Activated CD4-positive, alpha-beta T cell treated with anti-CD3 and anti-CD28 coated beads, Interleukin-2, amount 10 ng/mL, durations not matched to agents 7 days and 5 days (primary cell): ENCODE measurements at regions not wholly inside any gene's neighbourhood (a gene's known extent, or its start where the extent isn't known, plus 50 kb on each side); places are given as distances from the start of the nearest gene placed in this dataset.

Experiments
- CTCF ChIA-PET: fragments of 350-600 bp; sonication (Branson Sonifier 250); formaldehyde crosslinking; loops from one replicate; lab custom pipeline; 2021; ENCODE audit warnings: antibody characterized with exemption; lab: Charles Lee
- POLR2A ChIA-PET: fragments of 350-600 bp; sonication (Branson Sonifier 250); formaldehyde crosslinking; loops from one replicate; lab custom pipeline; 2021; ENCODE audit warnings: antibody characterized with exemption; lab: Charles Lee
- DNase-seq: peaks from one replicate; pipeline ENCODE4 v3.0.0-alpha.2; 2020
- H3K27ac Mint-ChIP-seq: one replicate; pipeline ENCODE4 v1.8.0; 2021; ENCODE audit warnings: mild to moderate bottlenecking, moderate library complexity, mixed read lengths
- H3K27me3 Mint-ChIP-seq: one replicate; pipeline ENCODE4 v1.8.0; 2021; ENCODE audit warnings: mixed read lengths
- H3K36me3 Mint-ChIP-seq: one replicate; pipeline ENCODE4 v1.8.0; 2021; ENCODE audit warnings: low read depth, mixed read lengths
- H3K4me1 Mint-ChIP-seq: one replicate; pipeline ENCODE4 v1.8.0; 2021; ENCODE audit warnings: mixed read lengths
- H3K4me3 Mint-ChIP-seq: one replicate; pipeline ENCODE4 v1.8.0; 2021; ENCODE audit warnings: mild to moderate bottlenecking, moderate library complexity, mixed read lengths
- H3K9me3 Mint-ChIP-seq: one replicate; pipeline ENCODE4 v1.8.0; 2021; ENCODE audit warnings: mixed read lengths

- no peaks in the 10 kb centered on the region for H3K4me1 Mint-ChIP-seq
- no peak overlapping the region for H3K4me3 Mint-ChIP-seq
- no peaks in the 10 kb centered on the region for H3K27me3 Mint-ChIP-seq
- no peaks in the 10 kb centered on the region for H3K9me3 Mint-ChIP-seq
- no peak for DNase-seq
- ChIA-PET CTCF (no interaction called here), POLR2A (no interaction called here)
- H3K36me3 Mint-ChIP-seq = no peaks in the 10 kb centered on the region
- no peak overlapping the region for H3K27ac Mint-ChIP-seq
Observed at GRCh38 chrX:28085653-28086052, 104.4 kb upstream of the DCAF8L1 start.

- no peak for DNase-seq
- ChIA-PET CTCF (no interaction called here), POLR2A (no interaction called here)
- peaks cover 2% of the 10 kb centered on the region for H3K9me3 Mint-ChIP-seq
- H3K4me1 Mint-ChIP-seq = no peaks in the 10 kb centered on the region
- no peaks in the 10 kb centered on the region for H3K27me3 Mint-ChIP-seq
- no peak overlapping the region for H3K4me3 Mint-ChIP-seq
- no peaks in the 10 kb centered on the region for H3K36me3 Mint-ChIP-seq
- H3K27ac Mint-ChIP-seq = no peak overlapping the region
Observed at GRCh38 chrX:28058901-28059300, 77.7 kb upstream of the DCAF8L1 start.

GRCh38 chrX:28042826-28043564 lies 61.7 kb upstream of the DCAF8L1 start:
- POLR2A ChIA-PET = no interaction called here
- H3K9me3 Mint-ChIP-seq = peaks cover 2% of the 10 kb centered on the region
- H3K4me3 Mint-ChIP-seq = no peak overlapping the region
- no peaks in the 10 kb centered on the region for H3K4me1 Mint-ChIP-seq
- H3K36me3 Mint-ChIP-seq = no peaks in the 10 kb centered on the region
- H3K27me3 Mint-ChIP-seq = no peaks in the 10 kb centered on the region
- DNase-seq = no peak
- CTCF ChIA-PET = no interaction called here
- H3K27ac Mint-ChIP-seq = no peak overlapping the region

- Mint-ChIP-seq H3K36me3 (no peaks in the 10 kb centered on the region), H3K4me1 (no peaks in the 10 kb centered on the region), H3K9me3 (peaks cover 2% of the 10 kb centered on the region), H3K4me3 (no peak overlapping the region), H3K27ac (no peak overlapping the region), H3K27me3 (no peaks in the 10 kb centered on the region)
- CTCF ChIA-PET = no interaction called here
- no peak for DNase-seq
- POLR2A ChIA-PET = no interaction called here
Observed at GRCh38 chrX:28042260-28042659, 61.0 kb upstream of the DCAF8L1 start.

- no peak for DNase-seq
- H3K9me3 Mint-ChIP-seq = peaks cover 2% of the 10 kb centered on the region
- no peaks in the 10 kb centered on the region for H3K27me3 Mint-ChIP-seq
- no peaks in the 10 kb centered on the region for H3K4me1 Mint-ChIP-seq
- no peak overlapping the region for H3K27ac Mint-ChIP-seq
- CTCF ChIA-PET = no interaction called here
- H3K36me3 Mint-ChIP-seq = no peaks in the 10 kb centered on the region
- H3K4me3 Mint-ChIP-seq = no peak overlapping the region
- POLR2A ChIA-PET = no interaction called here
Observed at GRCh38 chrX:28039258-28039657, 58.0 kb upstream of the DCAF8L1 start.
